HG03135 (cell line): ENCODE measurements at regions not wholly inside any gene's neighbourhood (a gene's known extent, or its start where the extent isn't known, plus 50 kb on each side); places are given as distances from the start of the nearest gene placed in this dataset.
"Not testable (repeated sequence)": the region's sequence is repeated elsewhere in the genome, so short reads cannot be mapped to it uniquely, and the experiment has no call there.

Experiments
- ATAC-seq: cut with Tn5 transposase; IDR thresholded peaks from one replicate; pipeline ENCODE4 v1.9.1; 2021; ENCODE audit warnings: mild to moderate bottlenecking, moderate library complexity; ENCODE audit not compliant: unreplicated experiment

- ATAC-seq, result no peak
These were observed 656.8 kb upstream of the SGO1 start for GRCh38 chr3:20842594-20843436.

- ATAC-seq, result no peak
These were observed 656.0 kb upstream of the SGO1 start for GRCh38 chr3:20842002-20842401.

- ATAC-seq, result no peak
These were observed 651.8 kb upstream of the SGO1 start for GRCh38 chr3:20837676-20838302.

- ATAC-seq, result no peak
These were observed 650.8 kb upstream of the SGO1 start for GRCh38 chr3:20836801-20837200.

GRCh38 chr3:20832963-20833362 lies 647.0 kb upstream of the SGO1 start:
- ATAC-seq, result no peak

GRCh38 chr3:20822251-20822650 lies 636.2 kb upstream of the SGO1 start:
- ATAC-seq, result no peak

- ATAC-seq, result not testable (repeated sequence)
These were observed 634.9 kb upstream of the SGO1 start for GRCh38 chr3:20820872-20821271.

GRCh38 chr3:20811631-20812030 lies 625.6 kb upstream of the SGO1 start:
- no peak for ATAC-seq

- ATAC-seq, result no peak
These were observed 625.0 kb upstream of the SGO1 start for GRCh38 chr3:20811006-20811405.

GRCh38 chr3:20810555-20810954 lies 624.5 kb upstream of the SGO1 start:
- no peak for ATAC-seq

- ATAC-seq, result no peak
These were observed 623.4 kb upstream of the SGO1 start for GRCh38 chr3:20809356-20809755.

- ATAC-seq, result no peak
These were observed 622.9 kb upstream of the SGO1 start for GRCh38 chr3:20808864-20809263.

GRCh38 chr3:20798666-20799065 lies 612.7 kb upstream of the SGO1 start:
- ATAC-seq, result no peak

GRCh38 chr3:20787005-20787404 lies 601.0 kb upstream of the SGO1 start:
- no peak for ATAC-seq

- no peak for ATAC-seq
These were observed 590.7 kb upstream of the SGO1 start for GRCh38 chr3:20776692-20777091.

GRCh38 chr3:20776286-20776685 lies 590.3 kb upstream of the SGO1 start:
- ATAC-seq, result no peak

GRCh38 chr3:20773320-20773984 lies 587.4 kb upstream of the SGO1 start:
- no peak for ATAC-seq

- ATAC-seq, result no peak
These were observed 586.9 kb upstream of the SGO1 start for GRCh38 chr3:20772869-20773268.

- no peak for ATAC-seq
These were observed 583.4 kb upstream of the SGO1 start for GRCh38 chr3:20769430-20769829.

- ATAC-seq, result no peak
These were observed 575.0 kb upstream of the SGO1 start for GRCh38 chr3:20760981-20761380.

GRCh38 chr3:20752416-20752815 lies 566.4 kb upstream of the SGO1 start:
- no peak for ATAC-seq

GRCh38 chr3:20751296-20751695 lies 565.3 kb upstream of the SGO1 start:
- ATAC-seq, result no peak
